Mesenteric fat pad (tissue), 1 donor: ENCODE measurements at regions not wholly inside any gene's neighbourhood (a gene's known extent, or its start where the extent isn't known, plus 50 kb on each side); places are given as distances from the start of the nearest gene placed in this dataset.

Experiments
- DNase-seq: peaks from one replicate; pipeline ENCODE4 v3.0.0-alpha.2; 2020; ENCODE audit warnings: low spot score
- donor health status: DM: yes; HTN: yes; CAD: no.

- DNase-seq = no peak
These were observed 52.8 kb downstream of the SOX2 start for GRCh38 chr3:181764544-181764943.

- no peak for DNase-seq
These were observed 58.6 kb downstream of the SOX2 start for GRCh38 chr3:181770296-181770695.

GRCh38 chr3:181771120-181771519 is 59.4 kb downstream of the SOX2 start:
- DNase-seq = no peak

- DNase-seq = no peak
These were observed 60.4 kb downstream of the SOX2 start for GRCh38 chr3:181772166-181772565.

- no peak for DNase-seq
These were observed 62.2 kb downstream of the SOX2 start for GRCh38 chr3:181773921-181774320.

GRCh38 chr3:181782306-181782954 is 70.7 kb downstream of the SOX2 start:
- no peak for DNase-seq

- no peak for DNase-seq
These were observed 78.8 kb downstream of the SOX2 start for GRCh38 chr3:181790561-181790960.

- no peak for DNase-seq
These were observed 79.6 kb downstream of the SOX2 start for GRCh38 chr3:181791056-181791955.

GRCh38 chr3:181793006-181793405 is 81.3 kb downstream of the SOX2 start:
- no peak for DNase-seq

- DNase-seq = no peak
These were observed 82.5 kb downstream of the SOX2 start for GRCh38 chr3:181794011-181794790.

- DNase-seq = no peak
These were observed 84.9 kb downstream of the SOX2 start for GRCh38 chr3:181796641-181797040.

GRCh38 chr3:181797431-181797830 is 85.7 kb downstream of the SOX2 start:
- no peak for DNase-seq

- DNase-seq = no peak
These were observed 94.0 kb downstream of the SOX2 start for GRCh38 chr3:181805703-181806102.

GRCh38 chr3:181808053-181808452 is 96.3 kb downstream of the SOX2 start:
- no peak for DNase-seq

GRCh38 chr3:181823716-181824115 is 112.0 kb downstream of the SOX2 start:
- no peak for DNase-seq

GRCh38 chr3:181824961-181825360 is 113.2 kb downstream of the SOX2 start:
- DNase-seq = no peak

- DNase-seq = no peak
These were observed 127.6 kb downstream of the SOX2 start for GRCh38 chr3:181839039-181839915.

GRCh38 chr3:181839916-181840297 is 128.2 kb downstream of the SOX2 start:
- no peak for DNase-seq

GRCh38 chr3:181844211-181844610 is 132.5 kb downstream of the SOX2 start:
- no peak for DNase-seq

GRCh38 chr3:181847276-181847675 is 135.6 kb downstream of the SOX2 start:
- DNase-seq = no peak

GRCh38 chr3:181851063-181851462 is 139.3 kb downstream of the SOX2 start:
- DNase-seq = no peak
